SK-N-SH (cell line): ENCODE measurements at regions not wholly inside any gene's neighbourhood (a gene's known extent, or its start where the extent isn't known, plus 50 kb on each side); places are given as distances from the start of the nearest gene placed in this dataset.
"Not testable (repeated sequence)": the region's sequence is repeated elsewhere in the genome, so short reads cannot be mapped to it uniquely, and the experiment has no call there.

Experiments used
- CTCF ChIP-seq: fragments of 200-600 bp; sonication (generic); IDR thresholded peaks from 2 replicates; pipeline ENCODE4 v1.6.1; 2017; ENCODE audit warnings: antibody characterized with exemption, mild to moderate bottlenecking, moderate library complexity
- EP300 ChIP-seq, 2 experiments: IDR thresholded peaks; 2 replicates each; pipeline versions ENCODE4 v1.4.0 to v1.6.1; 2012; ENCODE audit warnings: borderline replicate concordance in 1 of 2, low read depth in 1 of 2, low read length in 1 of 2
- EZH2phosphoT487 ChIP-seq: fragments of 200-600 bp; sonication (generic); IDR thresholded peaks from 2 replicates; pipeline ENCODE4 v1.6.1; 2017; ENCODE audit warnings: low read depth, mixed run types, mild to moderate bottlenecking, antibody characterized with exemption, moderate library complexity, borderline replicate concordance
- MAX ChIP-seq: IDR thresholded peaks from 2 replicates; pipeline ENCODE4 v1.4.0; 2012; ENCODE audit warnings: low read depth
- MXI1 ChIP-seq: IDR thresholded peaks from 2 replicates; pipeline ENCODE4 v1.6.1; 2012; ENCODE audit warnings: mild to moderate bottlenecking, low read depth, low read length, improper control_type of control experiment
- NFIC ChIP-seq: IDR thresholded peaks from 2 replicates; pipeline ENCODE4 v1.4.0; 2012; ENCODE audit warnings: borderline replicate concordance
- PBX3 ChIP-seq: IDR thresholded peaks from 2 replicates; pipeline ENCODE4; 2012
- SIN3A ChIP-seq: IDR thresholded peaks from 2 replicates; pipeline ENCODE4 v1.6.1; 2012; ENCODE audit warnings: low read depth, mild to moderate bottlenecking, low read length, moderate library complexity, borderline replicate concordance
- SMC3 ChIP-seq: IDR thresholded peaks from 2 replicates; pipeline ENCODE4 v1.6.1; 2012; ENCODE audit warnings: low read depth, low read length, improper control_type of control experiment
- TAF1 ChIP-seq: IDR thresholded peaks from 2 replicates; pipeline ENCODE4 v1.6.1; 2012; ENCODE audit warnings: low read depth, mild to moderate bottlenecking, low read length, moderate library complexity, borderline replicate concordance
- TEAD4 ChIP-seq: IDR thresholded peaks from 2 replicates; pipeline ENCODE4 v1.4.0; 2012; ENCODE audit warnings: mild to moderate bottlenecking, borderline replicate concordance; ENCODE audit not compliant: insufficient read depth
- USF2 ChIP-seq: fragments of 150-350 bp; IDR thresholded peaks from 2 replicates; pipeline ENCODE4 v1.6.1; 2017; ENCODE audit warnings: antibody characterized with exemption, low read length, low read depth, borderline replicate concordance
- YY1 ChIP-seq: IDR thresholded peaks from 2 replicates; pipeline ENCODE4 v1.4.0; 2012; ENCODE audit warnings: low read depth, mild to moderate bottlenecking

GRCh38 chr15:32536057-32536493, 57.2 kb upstream of the GOLGA8N start:
- not testable (repeated sequence) for TF ChIP-seq TAF1; CTCF; TEAD4; NFIC; YY1; MAX; EZH2phosphoT487; USF2; MXI1; SIN3A; PBX3; EP300 (IDR thresholded peaks at IDR 0.05; ENCODE audit: borderline replicate concordance in 1 of 2, low read depth in 1 of 2, low read length in 1 of 2); SMC3
